ENCODE measurements at regions not wholly inside any gene's neighbourhood (a gene's known extent, or its start where the extent isn't known, plus 50 kb on each side); places are given as distances from the start of the nearest gene placed in this dataset.
"Not testable (repeated sequence)": the region's sequence is repeated elsewhere in the genome, so short reads cannot be mapped to it uniquely, and the experiment has no call there.

GRCh38 chr20:28602403-28603217 is 2654.9 kb upstream of the DEFB115 start:
- peak; percentile 79 for TF ChIP-seq CTCF (IDR thresholded peaks at IDR 0.05)
- TF ChIP-seq ZFX (IDR thresholded peaks at IDR 0.05; ENCODE audit: borderline replicate concordance), result not testable (repeated sequence)
